ENCODE measurements at regions not wholly inside any gene's neighbourhood (a gene's known extent, or its start where the extent isn't known, plus 50 kb on each side); places are given as distances from the start of the nearest gene placed in this dataset.
A peak's percentile ranks its signal among the peaks of the same experiment; 100 is the strongest.

DNA sequence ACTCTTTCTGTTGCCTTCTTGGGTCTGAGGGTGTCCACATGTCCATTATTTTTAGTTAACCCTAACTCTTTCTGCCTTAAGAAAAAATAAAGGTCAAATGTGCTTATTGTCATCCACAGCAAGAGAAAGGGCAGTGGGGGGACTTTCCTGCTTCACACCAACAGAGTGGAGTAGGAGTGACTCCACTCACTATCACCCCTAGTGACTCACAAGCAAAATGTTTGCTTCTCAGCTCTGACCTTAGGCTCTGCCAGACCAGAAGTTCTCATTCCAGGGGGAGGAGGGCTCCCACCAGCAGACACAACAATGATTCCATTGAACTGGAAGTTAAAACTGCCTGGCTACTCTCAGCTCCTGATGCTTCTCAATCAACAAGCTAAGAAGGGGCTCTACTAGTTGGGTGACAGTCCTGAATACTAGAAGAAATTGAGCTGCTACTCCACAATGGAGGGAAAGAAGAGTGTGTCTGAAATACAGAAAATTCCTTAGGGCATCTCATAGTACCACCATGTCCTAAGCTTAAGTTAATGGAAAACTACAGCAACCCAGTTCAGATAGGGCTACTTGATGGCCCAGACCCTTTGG, 83.9 kb upstream of the AFDN start:
- DNase-seq (ENCODE audit: low spot score) (no peak), ATAC-seq (ENCODE audit: low read depth) (peak; percentile 48; the same call in 1 of the 3 replicates)
- TF ChIP-seq, protein P1, sequence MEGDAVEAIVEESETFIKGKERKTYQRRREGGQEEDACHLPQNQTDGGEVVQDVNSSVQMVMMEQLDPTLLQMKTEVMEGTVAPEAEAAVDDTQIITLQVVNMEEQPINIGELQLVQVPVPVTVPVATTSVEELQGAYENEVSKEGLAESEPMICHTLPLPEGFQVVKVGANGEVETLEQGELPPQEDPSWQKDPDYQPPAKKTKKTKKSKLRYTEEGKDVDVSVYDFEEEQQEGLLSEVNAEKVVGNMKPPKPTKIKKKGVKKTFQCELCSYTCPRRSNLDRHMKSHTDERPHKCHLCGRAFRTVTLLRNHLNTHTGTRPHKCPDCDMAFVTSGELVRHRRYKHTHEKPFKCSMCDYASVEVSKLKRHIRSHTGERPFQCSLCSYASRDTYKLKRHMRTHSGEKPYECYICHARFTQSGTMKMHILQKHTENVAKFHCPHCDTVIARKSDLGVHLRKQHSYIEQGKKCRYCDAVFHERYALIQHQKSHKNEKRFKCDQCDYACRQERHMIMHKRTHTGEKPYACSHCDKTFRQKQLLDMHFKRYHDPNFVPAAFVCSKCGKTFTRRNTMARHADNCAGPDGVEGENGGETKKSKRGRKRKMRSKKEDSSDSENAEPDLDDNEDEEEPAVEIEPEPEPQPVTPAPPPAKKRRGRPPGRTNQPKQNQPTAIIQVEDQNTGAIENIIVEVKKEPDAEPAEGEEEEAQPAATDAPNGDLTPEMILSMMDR (IDR thresholded peaks at IDR 0.05; ENCODE audit: poor library complexity, severe bottlenecking): no peak
- Histone ChIP-seq H3K9me3 (ENCODE audit: severe bottlenecking) (no peaks in the 10 kb centered on the region), H3K4me1 (ENCODE audit: insufficient read depth, poor library complexity, severe bottlenecking) (no peaks in the 10 kb centered on the region), H3K27me3 (ENCODE audit: insufficient read depth, poor library complexity, severe bottlenecking) (peaks cover 3% of the 10 kb centered on the region), H3K4me3 (ENCODE audit: severe bottlenecking) (no peak overlapping the region), H3K36me3 (ENCODE audit: low read depth) (no peaks in the 10 kb centered on the region), H3K27ac (ENCODE audit: poor library complexity, severe bottlenecking) (no peak overlapping the region)

DNA sequence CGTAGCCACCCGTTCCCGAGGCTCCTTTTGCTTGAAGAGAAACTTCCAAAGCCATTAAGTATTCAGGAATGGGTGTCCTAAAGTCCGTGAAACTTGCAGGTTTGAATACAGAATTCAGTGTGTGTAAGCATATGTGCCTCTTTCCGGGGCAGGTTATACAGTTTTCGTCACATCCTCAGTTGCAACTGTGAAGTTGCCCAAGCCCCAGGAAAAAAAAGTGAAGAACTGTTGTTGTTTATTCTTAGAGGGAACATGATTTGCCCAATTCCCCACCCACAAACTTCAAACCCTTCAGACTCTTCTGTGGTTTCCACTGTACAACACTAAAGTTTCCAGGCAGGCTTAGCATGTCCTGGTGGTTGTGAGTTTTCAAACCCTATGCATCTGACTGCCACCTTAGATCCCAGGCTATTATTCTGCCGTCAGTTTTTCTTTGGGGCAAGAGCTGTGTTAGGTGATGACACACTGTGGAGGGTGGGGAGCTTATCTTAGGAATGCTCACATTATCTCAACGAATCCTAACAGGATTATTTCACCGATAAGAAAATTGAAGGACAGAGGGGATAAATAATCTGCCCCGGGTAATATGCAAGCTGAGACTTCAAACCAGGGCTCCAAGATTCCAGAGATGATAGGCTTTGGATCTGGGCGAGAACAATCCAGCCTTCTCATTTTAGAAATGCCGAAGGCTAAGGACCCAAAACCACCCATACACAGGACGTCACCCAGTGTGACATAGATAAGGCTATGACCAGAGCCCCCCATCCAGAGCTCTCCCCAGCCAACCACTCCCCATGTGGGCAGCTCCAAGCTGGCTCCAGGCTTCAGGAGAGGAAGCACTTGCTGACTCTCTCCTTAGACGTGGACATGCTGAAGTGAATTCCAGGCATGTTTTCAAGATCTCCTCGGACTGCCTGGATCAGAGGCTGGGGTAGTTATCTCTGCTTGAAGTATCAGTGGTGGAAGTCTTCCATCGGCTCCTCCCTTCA, 81.7 kb upstream of the AFDN start:
- H3K4me1 ChIP-seq (ENCODE audit: insufficient read depth, poor library complexity, severe bottlenecking): no peaks in the 10 kb centered on the region
- ATAC-seq (ENCODE audit: low read depth) (no peak), DNase-seq (ENCODE audit: low spot score) (no peak)
- H3K27ac ChIP-seq (ENCODE audit: poor library complexity, severe bottlenecking): no peak overlapping the region
- TF ChIP-seq, protein P1 (IDR thresholded peaks at IDR 0.05; ENCODE audit: poor library complexity, severe bottlenecking): no peak
- H3K9me3 ChIP-seq (ENCODE audit: severe bottlenecking): no peaks in the 10 kb centered on the region
- no peaks in the 10 kb centered on the region for H3K36me3 ChIP-seq (ENCODE audit: low read depth)
- no peak overlapping the region for H3K4me3 ChIP-seq (ENCODE audit: severe bottlenecking)
- H3K27me3 ChIP-seq (ENCODE audit: insufficient read depth, poor library complexity, severe bottlenecking): peaks cover 3% of the 10 kb centered on the region

DNA sequence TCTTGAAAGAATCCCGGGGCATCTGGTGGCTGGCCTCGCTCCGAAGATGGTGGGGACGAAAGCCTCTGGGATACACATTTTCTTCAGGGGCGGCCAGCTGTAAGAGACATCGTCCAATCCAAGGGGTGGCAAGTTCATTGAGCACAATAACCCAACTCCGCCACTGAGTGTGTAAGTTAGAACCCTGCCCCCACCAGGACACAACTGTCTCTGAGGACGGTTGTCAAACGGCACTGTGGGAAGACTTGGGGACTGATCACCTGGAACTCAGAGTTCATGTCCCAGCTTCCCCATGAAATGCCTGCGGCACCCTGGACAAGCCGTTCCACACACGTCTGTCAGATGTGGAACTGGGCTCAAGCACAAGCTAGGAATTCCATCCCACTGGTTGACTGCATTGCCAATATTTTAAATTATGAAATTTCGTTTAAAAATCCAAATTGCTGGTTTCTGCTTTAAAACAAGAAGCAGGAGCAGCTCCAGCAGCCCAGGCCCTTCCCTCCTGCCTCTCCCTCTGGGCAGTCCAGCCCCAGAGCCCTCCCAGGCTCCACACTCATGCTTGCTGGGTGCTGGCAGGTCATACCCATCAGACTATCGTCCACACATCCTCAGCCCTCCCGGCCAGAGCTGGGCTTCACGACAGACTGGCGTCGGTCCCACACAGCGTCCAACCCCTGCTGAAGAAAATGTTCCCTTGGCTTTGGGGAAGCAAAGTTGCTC, 80.9 kb upstream of the AFDN start:
- Histone ChIP-seq H3K36me3 (ENCODE audit: low read depth) (no peaks in the 10 kb centered on the region), H3K27ac (ENCODE audit: poor library complexity, severe bottlenecking) (no peak overlapping the region), H3K4me1 (ENCODE audit: insufficient read depth, poor library complexity, severe bottlenecking) (no peaks in the 10 kb centered on the region), H3K27me3 (ENCODE audit: insufficient read depth, poor library complexity, severe bottlenecking) (peaks cover 3% of the 10 kb centered on the region), H3K4me3 (ENCODE audit: severe bottlenecking) (no peak overlapping the region), H3K9me3 (ENCODE audit: severe bottlenecking) (no peaks in the 10 kb centered on the region)
- TF ChIP-seq, protein P1 (IDR thresholded peaks at IDR 0.05; ENCODE audit: poor library complexity, severe bottlenecking): no peak
- DNase-seq (ENCODE audit: low spot score): no peak
- ATAC-seq (ENCODE audit: low read depth): no peak

GRCh38 chr6:167746390-167746907, 80.3 kb upstream of the AFDN start:
- ATAC-seq (ENCODE audit: low read depth): no peak
- H3K4me1 ChIP-seq (ENCODE audit: insufficient read depth, poor library complexity, severe bottlenecking): no peaks in the 10 kb centered on the region
- TF ChIP-seq, protein P1 (IDR thresholded peaks at IDR 0.05; ENCODE audit: poor library complexity, severe bottlenecking): no peak
- H3K27me3 ChIP-seq (ENCODE audit: insufficient read depth, poor library complexity, severe bottlenecking): peaks cover 3% of the 10 kb centered on the region
- no peaks in the 10 kb centered on the region for H3K36me3 ChIP-seq (ENCODE audit: low read depth)
- H3K9me3 ChIP-seq (ENCODE audit: severe bottlenecking): no peaks in the 10 kb centered on the region
- H3K4me3 ChIP-seq (ENCODE audit: severe bottlenecking): no peak overlapping the region
- no peak overlapping the region for H3K27ac ChIP-seq (ENCODE audit: poor library complexity, severe bottlenecking)
- DNase-seq (ENCODE audit: low spot score): no peak
